Naive thymus-derived CD4-positive, alpha-beta T cell (primary cell): ENCODE measurements at regions not wholly inside any gene's neighbourhood (a gene's known extent, or its start where the extent isn't known, plus 50 kb on each side); places are given as distances from the start of the nearest gene placed in this dataset.

ENCODE experiments used
- ATAC-seq: fragments of 150-1000 bp; cut with Tn5 transposase; 2 replicates; pipeline ENCODE4 v1.10.0; 2021; ENCODE audit warnings: mild to moderate bottlenecking, moderate library complexity
- CTCF ChIA-PET: fragments of 350-600 bp; sonication (Branson Sonifier 250); formaldehyde crosslinking; loops from one replicate; lab custom pipeline; 2021; ENCODE audit warnings: antibody characterized with exemption; lab: Charles Lee
- POLR2A ChIA-PET: fragments of 350-600 bp; sonication (Branson Sonifier 250); formaldehyde crosslinking; loops from one replicate; lab custom pipeline; 2021; ENCODE audit warnings: antibody characterized with exemption, inconsistent platforms; lab: Charles Lee
- DNase-seq, 9 donors: peaks; one replicate each; pipeline versions ENCODE4 v3.0.0 to v3.0.0-alpha.2; 2020 to 2022; ENCODE audit warnings: mixed read lengths in 1 of 9
- H3K27ac ChIP-seq: one replicate; pipeline ENCODE4 v1.7.0; 2013; ENCODE audit warnings: mild to moderate bottlenecking, low read depth, low read length, moderate library complexity
- H3K27me3 ChIP-seq, 2 donors: one replicate each; pipeline ENCODE4 v1.7.0; 2013; ENCODE audit warnings: low read length in 2 of 2, mild to moderate bottlenecking in 2 of 2, moderate library complexity in 2 of 2; ENCODE audit not compliant: control insufficient read depth in 2 of 2, insufficient read depth in 2 of 2
- H3K36me3 ChIP-seq, 3 experiments: 1 replicate in 2 of 3; 2 replicates in 1 of 3; pipeline ENCODE4 v1.7.0; 2013; ENCODE audit warnings: low read length in 3 of 3, mild to moderate bottlenecking in 3 of 3, moderate library complexity in 1 of 3; ENCODE audit not compliant: insufficient read depth in 3 of 3, control insufficient read depth in 2 of 3
- H3K4me1 ChIP-seq, 2 donors: one replicate each; pipeline ENCODE4 v1.7.0; 2013; ENCODE audit warnings: low read length in 2 of 2, mild to moderate bottlenecking in 2 of 2, moderate library complexity in 1 of 2; ENCODE audit not compliant: control insufficient read depth in 2 of 2, insufficient read depth in 2 of 2
- H3K4me3 ChIP-seq: 2 replicates; pipeline ENCODE4 v1.7.0; 2013; ENCODE audit warnings: mild to moderate bottlenecking, low read length
- H3K9me3 ChIP-seq, 3 experiments: 1 replicate in 2 of 3; 2 replicates in 1 of 3; pipeline ENCODE4 v1.7.0; 2013; ENCODE audit warnings: low read length in 3 of 3; ENCODE audit not compliant: control insufficient read depth in 2 of 3
- H3K27ac Mint-ChIP-seq, 9 donors: one replicate each; pipeline ENCODE4 v1.8.0; 2020 to 2022; ENCODE audit warnings: mixed read lengths in 9 of 9, mild to moderate bottlenecking in 8 of 9, moderate library complexity in 5 of 9, inconsistent platforms in 2 of 9
- H3K27me3 Mint-ChIP-seq, 5 donors: one replicate each; pipeline ENCODE4 v1.8.0; 2021 to 2022; ENCODE audit warnings: mixed read lengths in 5 of 5, mild to moderate bottlenecking in 1 of 5
- H3K36me3 Mint-ChIP-seq, 5 donors: one replicate each; pipeline ENCODE4 v1.8.0; 2020 to 2022; ENCODE audit warnings: mixed read lengths in 5 of 5, mild to moderate bottlenecking in 3 of 5, inconsistent platforms in 1 of 5
- H3K4me1 Mint-ChIP-seq, 7 donors: one replicate each; pipeline ENCODE4 v1.8.0; 2020 to 2022; ENCODE audit warnings: mixed read lengths in 7 of 7, mild to moderate bottlenecking in 3 of 7, inconsistent platforms in 1 of 7
- H3K4me3 Mint-ChIP-seq, 10 donors: one replicate each; pipeline ENCODE4 v1.8.0; 2020 to 2022; ENCODE audit warnings: mild to moderate bottlenecking in 10 of 10, mixed read lengths in 10 of 10, moderate library complexity in 6 of 10, inconsistent platforms in 2 of 10
- H3K9me3 Mint-ChIP-seq, 11 donors: one replicate each; pipeline ENCODE4 v1.8.0; 2020 to 2022; ENCODE audit warnings: mixed read lengths in 11 of 11, mild to moderate bottlenecking in 4 of 11, inconsistent platforms in 1 of 11, moderate library complexity in 1 of 11
- intact Hi-C, 2 donors: fragments of 100-400 bp; cut with micrococcal nuclease; formaldehyde crosslinking; loops; one replicate each; pipeline ENCODE4 v1.15.1; 2023

DNA sequence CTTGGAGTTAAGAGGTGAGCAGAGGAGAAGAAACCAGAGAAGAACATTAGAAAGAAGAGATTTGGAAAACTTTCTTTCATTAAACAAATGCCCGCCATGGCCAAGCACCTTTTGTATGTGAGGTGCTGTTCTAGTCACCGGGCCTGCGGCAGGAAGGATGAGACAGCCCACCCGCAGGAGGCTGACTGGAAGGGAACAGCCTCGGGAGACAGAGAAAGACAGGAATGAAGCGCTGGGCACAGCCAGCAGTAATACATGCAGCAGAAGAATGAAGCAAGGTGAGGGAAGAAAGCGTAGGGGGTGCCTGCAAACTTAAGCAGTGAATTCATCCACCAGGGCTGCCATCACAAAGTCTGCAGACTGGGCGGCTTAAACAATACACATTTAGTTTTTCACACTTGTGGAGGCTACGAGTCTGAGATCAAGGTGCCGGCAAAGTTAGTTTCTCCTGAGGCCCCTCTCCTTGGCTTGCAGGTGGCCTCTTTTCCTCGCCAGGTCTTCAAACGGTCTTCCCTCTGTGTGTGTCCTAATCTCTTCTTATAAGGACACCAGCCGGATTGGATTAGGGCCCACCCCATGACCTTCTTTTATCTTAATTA, 188.1 kb downstream of the PSMG1 start:
- H3K36me3 ChIP-seq: no peaks in the 10 kb centered on the region
- Mint-ChIP-seq H3K36me3 (no peaks in the 10 kb centered on the region), H3K4me3 (no peak overlapping the region), H3K27me3 (peaks cover 0 to 25% (median 10%) of the 10 kb centered on the region in 5 donors), H3K27ac (no peak overlapping the region), H3K9me3 (peaks cover 0 to 2% (median 0%) of the 10 kb centered on the region in 11 donors), H3K4me1 (peaks cover 0 to 14% (median 0%) of the 10 kb centered on the region in 7 donors)
- POLR2A ChIA-PET: no interaction called here
- H3K9me3 ChIP-seq: no peaks in the 10 kb centered on the region
- H3K27ac ChIP-seq: no peak overlapping the region
- no peak for DNase-seq
- H3K4me3 ChIP-seq: no peak overlapping the region
- no peak for ATAC-seq
- H3K27me3 ChIP-seq: no peaks in the 10 kb centered on the region
- intact Hi-C loops: no loop called here
- H3K4me1 ChIP-seq: no peaks in the 10 kb centered on the region
- CTCF ChIA-PET: no interaction called here

DNA sequence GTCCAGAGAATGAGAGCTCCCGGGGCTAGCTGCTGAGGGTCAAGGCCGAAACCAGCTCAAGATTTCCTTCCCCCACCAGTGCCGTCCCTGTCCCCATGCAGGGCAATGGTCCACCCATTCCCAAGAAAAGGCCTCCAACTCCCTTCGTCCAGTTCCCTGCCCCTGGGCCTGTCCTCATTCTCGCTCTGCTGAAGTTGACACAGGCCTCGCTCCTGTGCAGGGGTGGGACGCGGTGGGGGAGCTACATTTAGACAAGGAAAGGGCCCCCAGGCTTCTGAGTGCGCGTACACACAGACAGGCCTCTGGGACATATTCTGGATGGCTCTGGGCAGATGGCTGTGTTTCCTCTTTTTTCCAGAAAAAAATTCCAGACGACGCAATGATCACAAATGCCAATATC, 188.3 kb downstream of the ETS2 start:
- CTCF ChIA-PET: no interaction called here
- H3K4me3 ChIP-seq: no peak overlapping the region
- DNase-seq: no peak

DNA sequence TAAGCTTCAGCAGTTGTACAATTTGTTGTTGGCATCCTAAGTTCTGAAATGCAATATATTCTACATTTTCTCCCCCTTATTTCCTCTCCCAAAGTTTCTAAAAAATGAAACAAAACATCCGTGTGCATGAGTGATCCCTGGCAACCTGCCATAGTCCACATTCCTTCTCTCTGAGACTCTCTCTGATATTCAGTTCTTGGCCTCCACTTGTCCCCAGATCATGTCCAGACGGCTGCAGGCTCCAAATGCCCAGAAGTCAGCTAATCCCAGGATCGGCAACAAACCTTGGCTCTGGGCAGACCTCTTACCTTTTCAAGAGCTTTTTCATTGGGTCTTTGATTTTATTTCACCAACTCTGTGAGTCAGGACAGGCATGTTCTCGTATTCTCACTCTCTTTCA, 187.8 kb downstream of the ETS2 start:
- ATAC-seq: no peak
- H3K27me3 Mint-ChIP-seq: peaks cover 6 to 37% (median 16%) of the 10 kb centered on the region in 5 donors

More for the DNA sequence above, 188.3 kb downstream of the ETS2 start:
- no peak for ATAC-seq
- Histone ChIP-seq H3K27ac (no peak overlapping the region), H3K27me3 (no peaks in the 10 kb centered on the region), H3K9me3 (no peaks in the 10 kb centered on the region), H3K36me3 (no peaks in the 10 kb centered on the region), H3K4me1 (no peaks in the 10 kb centered on the region)
- peaks cover 0 to 10% (median 0%) of the 10 kb centered on the region in 7 donors for H3K4me1 Mint-ChIP-seq
- POLR2A ChIA-PET: no interaction called here
- peaks cover 3 to 34% (median 12%) of the 10 kb centered on the region in 5 donors for H3K27me3 Mint-ChIP-seq
- H3K27ac Mint-ChIP-seq: no peak overlapping the region
- intact Hi-C loops: no loop called here
- H3K9me3 Mint-ChIP-seq: peaks cover 0 to 2% (median 0%) of the 10 kb centered on the region in 11 donors
- no peaks in the 10 kb centered on the region for H3K36me3 Mint-ChIP-seq
- no peak overlapping the region for H3K4me3 Mint-ChIP-seq

DNA sequence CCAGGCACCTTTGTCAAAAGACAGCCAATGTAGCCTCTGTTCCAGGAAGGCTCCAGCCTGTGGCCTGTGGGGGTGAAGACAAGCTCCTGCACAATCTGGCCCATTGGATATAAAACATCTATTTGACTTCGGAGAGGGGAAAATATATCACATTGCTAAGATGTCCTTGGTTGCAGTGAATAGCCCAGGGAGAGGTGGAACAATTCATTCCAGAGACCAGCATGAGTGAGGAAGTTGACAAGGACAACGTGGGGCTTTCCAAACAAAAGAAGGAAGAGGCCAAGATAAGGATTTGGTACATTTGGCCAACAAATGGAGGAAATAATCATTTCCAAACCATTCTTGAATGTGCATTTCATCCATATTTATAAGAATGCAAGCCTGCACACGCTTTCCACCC, 187.0 kb downstream of the ETS2 start:
- intact Hi-C loops: no loop called here
- no peaks in the 10 kb centered on the region for H3K4me1 ChIP-seq
- Mint-ChIP-seq H3K27me3 (peaks cover 4 to 45% (median 24%) of the 10 kb centered on the region in 5 donors), H3K4me1 (peaks cover 0 to 13% (median 0%) of the 10 kb centered on the region in 7 donors), H3K9me3 (peaks cover 0 to 2% (median 0%) of the 10 kb centered on the region in 11 donors), H3K36me3 (no peaks in the 10 kb centered on the region), H3K4me3 (no peak overlapping the region), H3K27ac (no peak overlapping the region)
- H3K27me3 ChIP-seq: peaks cover 0 to 7% of the 10 kb centered on the region in 2 donors
- H3K36me3 ChIP-seq: no peaks in the 10 kb centered on the region
- DNase-seq: no peak
- ChIA-PET POLR2A (no interaction called here), CTCF (no interaction called here)
- no peak for ATAC-seq
- no peak overlapping the region for H3K4me3 ChIP-seq
- H3K27ac ChIP-seq: no peak overlapping the region
- no peaks in the 10 kb centered on the region for H3K9me3 ChIP-seq

More for the DNA sequence above, 187.8 kb downstream of the ETS2 start:
- CTCF ChIA-PET: no interaction called here
- peaks cover 0 to 2% of the 10 kb centered on the region in 2 donors for H3K27me3 ChIP-seq
- no peak overlapping the region for H3K4me3 ChIP-seq
- intact Hi-C loops: no loop called here
- no peaks in the 10 kb centered on the region for H3K36me3 Mint-ChIP-seq
- H3K4me1 ChIP-seq: no peaks in the 10 kb centered on the region
- no peak overlapping the region for H3K27ac Mint-ChIP-seq
- POLR2A ChIA-PET: no interaction called here
- peaks cover 0 to 13% (median 0%) of the 10 kb centered on the region in 7 donors for H3K4me1 Mint-ChIP-seq
- H3K9me3 ChIP-seq: no peaks in the 10 kb centered on the region
- no peak overlapping the region for H3K4me3 Mint-ChIP-seq
- H3K36me3 ChIP-seq: no peaks in the 10 kb centered on the region
- H3K27ac ChIP-seq: no peak overlapping the region
- no peak for DNase-seq
- peaks cover 0 to 2% (median 0%) of the 10 kb centered on the region in 11 donors for H3K9me3 Mint-ChIP-seq

DNA sequence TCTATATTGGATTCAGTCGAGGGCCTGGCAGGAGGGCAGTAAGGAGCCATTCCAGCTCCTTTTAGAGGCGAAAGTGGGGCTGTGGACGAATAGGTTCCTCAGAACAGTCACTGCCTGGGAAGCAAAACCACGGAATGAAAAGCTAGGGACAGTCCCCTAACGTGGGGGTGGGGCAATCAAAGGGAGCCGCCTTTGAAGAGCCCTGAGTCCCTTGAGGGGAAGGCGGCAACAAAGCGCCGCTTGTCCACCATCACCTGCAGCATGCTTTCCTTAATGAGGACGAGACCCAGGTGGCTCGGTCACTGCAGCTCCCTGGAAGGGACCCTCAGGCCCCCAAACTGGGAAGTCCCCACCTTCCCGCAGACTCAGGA, 184.7 kb downstream of the ETS2 start:
- peaks cover 0 to 4% (median 0%) of the 10 kb centered on the region in 5 donors for H3K36me3 Mint-ChIP-seq
- CTCF ChIA-PET: no interaction called here
- POLR2A ChIA-PET: interaction anchor here (0.7 kb wide), 1 partner anchor 181 kb away, joined by 4 read pairs; no protein-coding TSS in a partner anchor
- Histone ChIP-seq H3K4me3 (no peak overlapping the region), H3K36me3 (no peaks in the 10 kb centered on the region), H3K27ac (no peak overlapping the region), H3K9me3 (no peaks in the 10 kb centered on the region), H3K27me3 (peaks cover 0 to 7% of the 10 kb centered on the region in 2 donors), H3K4me1 (no peaks in the 10 kb centered on the region)
- no peaks in the 10 kb centered on the region for H3K9me3 Mint-ChIP-seq
- H3K27me3 Mint-ChIP-seq: peaks cover 4 to 55% (median 33%) of the 10 kb centered on the region in 5 donors
- no peak for DNase-seq
- intact Hi-C loops: no loop called here
- no peak for ATAC-seq
- H3K4me1 Mint-ChIP-seq: peaks cover 3 to 18% (median 7%) of the 10 kb centered on the region in 7 donors
- H3K27ac Mint-ChIP-seq: no peak overlapping the region
- no peak overlapping the region for H3K4me3 Mint-ChIP-seq

DNA sequence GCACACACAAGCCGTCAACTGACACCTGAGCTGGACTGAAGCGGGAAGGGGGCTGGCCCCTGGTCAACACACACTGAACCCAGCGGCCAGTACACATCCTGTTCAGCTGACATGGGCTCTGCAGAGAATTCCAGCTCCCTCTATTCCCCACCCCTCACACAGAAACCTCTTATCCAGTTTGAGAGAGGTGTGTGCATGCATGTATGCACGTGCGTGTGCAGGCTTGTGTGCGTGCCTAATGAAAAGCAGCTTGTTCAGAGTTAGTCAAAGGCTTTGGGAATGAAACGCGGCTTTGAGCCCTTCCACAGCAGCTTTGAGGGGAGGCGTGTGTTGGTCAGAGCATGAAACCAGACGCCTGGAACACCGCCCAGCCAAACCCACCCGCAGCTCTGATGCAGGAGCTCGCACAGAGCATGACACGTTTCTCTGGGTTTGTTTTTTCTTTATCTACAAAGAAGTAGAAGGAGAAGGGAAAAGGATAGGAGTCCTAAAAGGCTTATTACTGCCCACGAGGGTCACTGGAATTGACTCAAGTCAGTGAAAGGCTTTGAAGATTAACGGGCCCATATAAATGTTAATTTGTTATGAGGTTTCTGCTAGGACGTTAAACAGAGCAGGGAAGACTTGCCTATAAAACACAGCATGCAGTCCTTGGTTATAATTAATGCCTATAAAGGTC, 184.2 kb downstream of the ETS2 start:
- Histone ChIP-seq H3K27ac (no peak overlapping the region), H3K4me1 (no peaks in the 10 kb centered on the region), H3K27me3 (peaks cover 0 to 7% of the 10 kb centered on the region in 2 donors), H3K4me3 (no peak overlapping the region), H3K36me3 (no peaks in the 10 kb centered on the region), H3K9me3 (no peaks in the 10 kb centered on the region)
- no peak for DNase-seq
- Mint-ChIP-seq H3K27me3 (peaks cover 4 to 56% (median 36%) of the 10 kb centered on the region in 5 donors), H3K9me3 (no peaks in the 10 kb centered on the region), H3K4me3 (no peak overlapping the region), H3K36me3 (peaks cover 0 to 4% (median 0%) of the 10 kb centered on the region in 5 donors), H3K27ac (no peak overlapping the region), H3K4me1 (peaks cover 8 to 23% (median 12%) of the 10 kb centered on the region in 7 donors)
- intact Hi-C loops: no loop called here
- ChIA-PET CTCF (no interaction called here), POLR2A (interaction anchor here (0.7 kb wide), 1 partner anchor 181 kb away, joined by 4 read pairs; no protein-coding TSS in a partner anchor)
- ATAC-seq: no peak
